Loucy (cell line): ENCODE measurements at regions not wholly inside any gene's neighbourhood (a gene's known extent, or its start where the extent isn't known, plus 50 kb on each side); places are given as distances from the start of the nearest gene placed in this dataset.

Source experiments
- H2AFZ ChIP-seq: fragments of 200-600 bp; sonication (generic); 2 replicates; pipeline ENCODE4 v1.6.0; 2016; ENCODE audit warnings: antibody characterized with exemption, mild to moderate bottlenecking, low read length, moderate library complexity
- H3F3A ChIP-seq: fragments of 200-600 bp; 2 replicates; pipeline ENCODE4 v1.6.0; 2016; ENCODE audit warnings: antibody characterized with exemption, low read depth, mild to moderate bottlenecking
- H3K27me3 ChIP-seq: fragments of 200-600 bp; sonication (generic); 2 replicates; pipeline ENCODE4 v1.6.1; 2014; ENCODE audit warnings: low read length, mild to moderate bottlenecking; ENCODE audit not compliant: insufficient read depth, poor library complexity, severe bottlenecking
- H3K36me3 ChIP-seq: fragments of 200-600 bp; sonication (generic); 2 replicates; pipeline ENCODE4 v1.6.1; 2016; ENCODE audit warnings: low read length; ENCODE audit not compliant: insufficient read depth
- H3K4me1 ChIP-seq: fragments of 200-600 bp; sonication (generic); 2 replicates; pipeline ENCODE4 v1.5.1; 2014; ENCODE audit warnings: low read length, mild to moderate bottlenecking; ENCODE audit not compliant: insufficient read depth, poor library complexity, severe bottlenecking
- H3K4me2 ChIP-seq: fragments of 200-600 bp; sonication (generic); 2 replicates; pipeline ENCODE4 v1.6.0; 2014; ENCODE audit warnings: antibody characterized with exemption, low read length, low read depth, mild to moderate bottlenecking; ENCODE audit not compliant: poor library complexity, severe bottlenecking
- H3K4me3 ChIP-seq: fragments of 200-600 bp; sonication (generic); 2 replicates; pipeline ENCODE4 v1.5.1; 2014; ENCODE audit warnings: low read length, mild to moderate bottlenecking, mixed read lengths; ENCODE audit not compliant: poor library complexity, severe bottlenecking
- H3K79me2 ChIP-seq: fragments of 200-600 bp; sonication (generic); 2 replicates; pipeline ENCODE4 v1.6.1; 2014; ENCODE audit warnings: low read length; ENCODE audit not compliant: insufficient read depth
- H3K9ac ChIP-seq: fragments of 200-600 bp; sonication (generic); 2 replicates; pipeline ENCODE4 v1.6.0; 2014; ENCODE audit warnings: mild to moderate bottlenecking, low read depth, low read length, moderate library complexity; ENCODE audit not compliant: poor library complexity, severe bottlenecking
- H3K9me2 ChIP-seq: fragments of 200-600 bp; sonication (generic); replicated peaks from 2 replicates; pipeline ENCODE4 v1.6.1; 2016; ENCODE audit warnings: low read depth, low read length, mixed read lengths
- H3K9me3 ChIP-seq: fragments of 200-600 bp; sonication (generic); 2 replicates; pipeline ENCODE4 v1.6.1; 2014; ENCODE audit warnings: mild to moderate bottlenecking, antibody characterized with exemption, low read length, low read depth; ENCODE audit not compliant: insufficient read depth
- H4K20me1 ChIP-seq: fragments of 200-600 bp; sonication (generic); 2 replicates; pipeline ENCODE4 v1.6.0; 2014; ENCODE audit warnings: antibody characterized with exemption, low read length, mild to moderate bottlenecking; ENCODE audit not compliant: insufficient read depth, poor library complexity, severe bottlenecking
- CTCF ChIP-seq: fragments of 200-600 bp; sonication (generic); conservative IDR thresholded peaks from 2 replicates; pipeline ENCODE4 v1.5.1; 2014; ENCODE audit warnings: mild to moderate bottlenecking, antibody characterized with exemption, low read length
- EZH2phosphoT487 ChIP-seq: fragments of 200-600 bp; IDR thresholded peaks from 2 replicates; pipeline ENCODE4 v1.6.1; 2018; ENCODE audit warnings: antibody characterized with exemption, mild to moderate bottlenecking, moderate library complexity, borderline replicate concordance

GRCh38 chr3:3632449-3632848 is 166.8 kb upstream of the LRRN1 start:
- Histone ChIP-seq H3K9me3 (no peaks in the 10 kb centered on the region), H3K36me3 (no peaks in the 10 kb centered on the region), H3K4me2 (no peak overlapping the region), H3K4me3 (no peak overlapping the region), H2AFZ (no peak overlapping the region), H4K20me1 (no peaks in the 10 kb centered on the region), H3K27me3 (no peaks in the 10 kb centered on the region), H3K4me1 (no peaks in the 10 kb centered on the region), H3K9ac (no peak overlapping the region), H3F3A (no peaks in the 10 kb centered on the region), H3K79me2 (no peaks in the 10 kb centered on the region), H3K9me2 (no peaks in the 10 kb centered on the region)
- TF ChIP-seq CTCF (no peak), EZH2phosphoT487 (no peak)

- no peaks in the 10 kb centered on the region for H3K9me3 ChIP-seq
- H3K4me1 ChIP-seq = no peaks in the 10 kb centered on the region
- H2AFZ ChIP-seq = no peak overlapping the region
- TF ChIP-seq EZH2phosphoT487 = no peak
- TF ChIP-seq CTCF = no peak
- no peaks in the 10 kb centered on the region for H4K20me1 ChIP-seq
- no peaks in the 10 kb centered on the region for H3K27me3 ChIP-seq
- no peaks in the 10 kb centered on the region for H3K9me2 ChIP-seq
- no peak overlapping the region for H3K4me2 ChIP-seq
- H3K4me3 ChIP-seq = no peak overlapping the region
- no peaks in the 10 kb centered on the region for H3K79me2 ChIP-seq
- H3K9ac ChIP-seq = no peak overlapping the region
- no peaks in the 10 kb centered on the region for H3F3A ChIP-seq
- no peaks in the 10 kb centered on the region for H3K36me3 ChIP-seq
Observed at GRCh38 chr3:3631114-3631513, 168.1 kb upstream of the LRRN1 start.

- TF ChIP-seq CTCF (no peak), EZH2phosphoT487 (no peak)
- Histone ChIP-seq H3K36me3 (no peaks in the 10 kb centered on the region), H3F3A (no peaks in the 10 kb centered on the region), H3K9me3 (no peaks in the 10 kb centered on the region), H4K20me1 (no peaks in the 10 kb centered on the region), H3K4me1 (no peaks in the 10 kb centered on the region), H2AFZ (no peak overlapping the region), H3K9ac (no peak overlapping the region), H3K27me3 (no peaks in the 10 kb centered on the region), H3K79me2 (no peaks in the 10 kb centered on the region), H3K9me2 (no peaks in the 10 kb centered on the region), H3K4me2 (no peak overlapping the region), H3K4me3 (no peak overlapping the region)
Observed at GRCh38 chr3:3629911-3630310, 169.3 kb upstream of the LRRN1 start.
